ENCODE measurements at regions not wholly inside any gene's neighbourhood (a gene's known extent, or its start where the extent isn't known, plus 50 kb on each side); places are given as distances from the start of the nearest gene placed in this dataset.
"Not testable (repeated sequence)": the region's sequence is repeated elsewhere in the genome, so short reads cannot be mapped to it uniquely, and the experiment has no call there.

GRCh38 chrX:145949056-145949455, 131.4 kb downstream of the SLITRK2 start:
- ChIA-PET POLR2A (no interaction called here), CTCF (no interaction called here)
- DNase-seq (ENCODE audit: extremely low spot score) = no peak
- no peak for TF ChIP-seq CTCF (IDR thresholded peaks at IDR 0.05; ENCODE audit: control extremely low read depth, extremely low read depth, low read depth, missing control alignments)

- ChIA-PET POLR2A (no interaction called here), CTCF (no interaction called here)
- no peak for TF ChIP-seq CTCF (IDR thresholded peaks at IDR 0.05; ENCODE audit: control extremely low read depth, extremely low read depth, low read depth, missing control alignments)
- no peak for DNase-seq (ENCODE audit: extremely low spot score)
Measured at GRCh38 chrX:145953628-145954027, 136.0 kb downstream of the SLITRK2 start.

- no peak for DNase-seq (ENCODE audit: extremely low spot score)
- ChIA-PET POLR2A (no interaction called here), CTCF (no interaction called here)
- TF ChIP-seq CTCF (IDR thresholded peaks at IDR 0.05; ENCODE audit: control extremely low read depth, extremely low read depth, low read depth, missing control alignments) = no peak
Measured at GRCh38 chrX:145990051-145990450, 172.4 kb downstream of the SLITRK2 start.

GRCh38 chrX:146006637-146007036, 189.0 kb downstream of the SLITRK2 start:
- ChIA-PET POLR2A (no interaction called here), CTCF (no interaction called here)
- no peak for DNase-seq (ENCODE audit: extremely low spot score)
- TF ChIP-seq CTCF (IDR thresholded peaks at IDR 0.05; ENCODE audit: control extremely low read depth, extremely low read depth, low read depth, missing control alignments) = no peak

- DNase-seq (ENCODE audit: extremely low spot score) = no peak
- no peak for TF ChIP-seq CTCF (IDR thresholded peaks at IDR 0.05; ENCODE audit: control extremely low read depth, extremely low read depth, low read depth, missing control alignments)
- POLR2A ChIA-PET = no interaction called here
- CTCF ChIA-PET = no interaction called here
Measured at GRCh38 chrX:146036000-146036399, 218.4 kb downstream of the SLITRK2 start.

GRCh38 chrX:146041741-146042140, 224.1 kb downstream of the SLITRK2 start:
- ChIA-PET CTCF (no interaction called here), POLR2A (no interaction called here)
- no peak for TF ChIP-seq CTCF (IDR thresholded peaks at IDR 0.05; ENCODE audit: control extremely low read depth, extremely low read depth, low read depth, missing control alignments)
- no peak for DNase-seq (ENCODE audit: extremely low spot score)

- POLR2A ChIA-PET; DNase-seq (ENCODE audit: extremely low spot score); CTCF ChIA-PET: not testable (repeated sequence)
Measured at GRCh38 chrX:146046011-146046715, 228.5 kb downstream of the SLITRK2 start.

GRCh38 chrX:146049568-146049967, 231.9 kb downstream of the SLITRK2 start:
- DNase-seq (ENCODE audit: extremely low spot score); CTCF ChIA-PET; POLR2A ChIA-PET: not testable (repeated sequence)
